GM23248 (cell line): ENCODE measurements at regions not wholly inside any gene's neighbourhood (a gene's known extent, or its start where the extent isn't known, plus 50 kb on each side); places are given as distances from the start of the nearest gene placed in this dataset.

Experiments
- EZH2 ChIP-seq: fragments of 200-600 bp; sonication (generic); IDR thresholded peaks from 2 replicates; pipeline ENCODE4 v1.6.1; 2018; ENCODE audit warnings: antibody characterized with exemption, mild to moderate bottlenecking; ENCODE audit not compliant: insufficient read depth, poor library complexity, severe bottlenecking
- EZH2phosphoT487 ChIP-seq: fragments of 200-600 bp; sonication (generic); IDR thresholded peaks from 2 replicates; pipeline ENCODE4 v1.6.1; 2018; ENCODE audit warnings: antibody characterized with exemption, moderate library complexity, mild to moderate bottlenecking, low read depth; ENCODE audit not compliant: insufficient read depth

- TF ChIP-seq EZH2phosphoT487: no peak
- TF ChIP-seq EZH2: no peak
These were observed 215.6 kb downstream of the FSCB start for GRCh38 chr14:44291366-44291915.
